ENCODE measurements at regions not wholly inside any gene's neighbourhood (a gene's known extent, or its start where the extent isn't known, plus 50 kb on each side); places are given as distances from the start of the nearest gene placed in this dataset.
"Not testable (repeated sequence)": the region's sequence is repeated elsewhere in the genome, so short reads cannot be mapped to it uniquely, and the experiment has no call there.

DNA sequence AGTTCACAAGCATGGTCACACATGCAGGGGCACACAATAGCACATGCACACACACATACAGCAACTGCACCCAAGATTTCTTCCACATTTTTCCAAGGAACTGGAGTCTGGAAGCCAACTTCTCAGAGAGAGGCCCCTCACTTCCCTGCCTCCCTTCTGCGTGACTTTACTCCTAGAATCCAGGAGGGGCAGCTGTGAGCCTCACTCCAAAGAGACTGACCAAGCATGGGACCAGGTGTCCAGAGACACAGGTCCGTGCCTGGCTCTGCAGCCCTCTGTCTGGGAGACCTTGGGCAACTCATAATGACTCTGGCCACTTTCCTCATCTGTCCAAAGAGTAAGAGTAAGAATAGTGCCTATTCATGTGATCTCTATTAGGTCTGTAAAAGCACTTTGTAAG, 104.7 kb upstream of the TMEM132E start:
- 40 to 61% (median 43%) methylated on average over 2 of the region's 2 CpGs for WGBS, 3 donors
- no peak for TF ChIP-seq EP300 (IDR thresholded peaks at IDR 0.05)
- TF ChIP-seq, protein P1, sequence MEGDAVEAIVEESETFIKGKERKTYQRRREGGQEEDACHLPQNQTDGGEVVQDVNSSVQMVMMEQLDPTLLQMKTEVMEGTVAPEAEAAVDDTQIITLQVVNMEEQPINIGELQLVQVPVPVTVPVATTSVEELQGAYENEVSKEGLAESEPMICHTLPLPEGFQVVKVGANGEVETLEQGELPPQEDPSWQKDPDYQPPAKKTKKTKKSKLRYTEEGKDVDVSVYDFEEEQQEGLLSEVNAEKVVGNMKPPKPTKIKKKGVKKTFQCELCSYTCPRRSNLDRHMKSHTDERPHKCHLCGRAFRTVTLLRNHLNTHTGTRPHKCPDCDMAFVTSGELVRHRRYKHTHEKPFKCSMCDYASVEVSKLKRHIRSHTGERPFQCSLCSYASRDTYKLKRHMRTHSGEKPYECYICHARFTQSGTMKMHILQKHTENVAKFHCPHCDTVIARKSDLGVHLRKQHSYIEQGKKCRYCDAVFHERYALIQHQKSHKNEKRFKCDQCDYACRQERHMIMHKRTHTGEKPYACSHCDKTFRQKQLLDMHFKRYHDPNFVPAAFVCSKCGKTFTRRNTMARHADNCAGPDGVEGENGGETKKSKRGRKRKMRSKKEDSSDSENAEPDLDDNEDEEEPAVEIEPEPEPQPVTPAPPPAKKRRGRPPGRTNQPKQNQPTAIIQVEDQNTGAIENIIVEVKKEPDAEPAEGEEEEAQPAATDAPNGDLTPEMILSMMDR (IDR thresholded peaks at IDR 0.05) = no peak
- TF ChIP-seq POLR2A (IDR thresholded peaks at IDR 0.05) = no peak
- Histone ChIP-seq H3K4me1 (ENCODE audit: insufficient read depth) (no peaks in the 10 kb centered on the region), H3K9me3 (no peaks in the 10 kb centered on the region), H3K27ac (no peak overlapping the region), H3K36me3 (no peaks in the 10 kb centered on the region), H3K27me3 (no peaks in the 10 kb centered on the region), H3K4me3 (no peak overlapping the region)
- intact Hi-C loops (cut with DNase I) = no loop called here
- no peak for DNase-seq

- H3K4me3 ChIP-seq = no peak overlapping the region
- H3K27ac ChIP-seq = no peak overlapping the region
- H3K4me1 ChIP-seq (ENCODE audit: insufficient read depth) = no peaks in the 10 kb centered on the region
- no peaks in the 10 kb centered on the region for H3K27me3 ChIP-seq
- intact Hi-C loops (cut with DNase I) = no loop called here
- TF ChIP-seq POLR2A (IDR thresholded peaks at IDR 0.05) (no peak), EP300 (IDR thresholded peaks at IDR 0.05) (no peak)
- TF ChIP-seq, protein P1 (IDR thresholded peaks at IDR 0.05) = no peak
- WGBS, 3 donors = 74 to 83% (median 77%) methylated on average over 1 of the region's 1 CpG
- no peak for DNase-seq
- no peaks in the 10 kb centered on the region for H3K9me3 ChIP-seq
- no peaks in the 10 kb centered on the region for H3K36me3 ChIP-seq
These were observed 107.0 kb upstream of the TMEM132E start for GRCh38 chr17:34472363-34472762.

GRCh38 chr17:34471278-34471677, 108.1 kb upstream of the TMEM132E start:
- H3K27me3 ChIP-seq; intact Hi-C loops (cut with DNase I); H3K27ac ChIP-seq; H3K4me3 ChIP-seq; DNase-seq; H3K36me3 ChIP-seq; H3K9me3 ChIP-seq; H3K4me1 ChIP-seq (ENCODE audit: insufficient read depth): not testable (repeated sequence)
- 49 to 61% (median 49%) methylated on average over 4 of the region's 4 CpGs for WGBS, 3 donors

DNA sequence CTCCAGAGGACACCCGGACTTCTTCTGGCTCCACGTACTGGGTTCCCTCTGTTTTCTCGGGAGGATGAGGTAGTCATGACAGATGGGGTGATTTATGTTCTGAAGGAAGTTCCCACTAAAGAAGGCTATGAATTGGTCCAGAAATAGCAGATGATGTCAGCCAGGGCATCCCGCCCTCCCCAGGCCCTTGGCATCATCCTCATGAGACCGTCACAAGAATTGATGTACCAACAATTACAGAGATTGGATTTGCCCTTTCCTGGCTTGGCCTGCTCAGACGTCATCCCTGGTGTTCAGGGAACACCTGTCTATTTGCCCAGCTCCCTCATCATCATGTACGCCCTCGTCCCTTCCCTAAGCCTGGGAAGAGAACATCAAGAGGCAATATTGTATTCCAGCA, 102.8 kb upstream of the CCL1 start:
- Histone ChIP-seq H3K27ac (no peak overlapping the region), H3K36me3 (no peaks in the 10 kb centered on the region), H3K9me3 (no peaks in the 10 kb centered on the region), H3K4me1 (ENCODE audit: insufficient read depth) (no peaks in the 10 kb centered on the region), H3K27me3 (no peaks in the 10 kb centered on the region), H3K4me3 (no peak overlapping the region)
- intact Hi-C loops (cut with DNase I) = no loop called here
- DNase-seq = no peak
- 44 to 47% (median 44%) methylated on average over 8 of the region's 8 CpGs for WGBS, 3 donors
- no peak for TF ChIP-seq EP300 (IDR thresholded peaks at IDR 0.05)
- TF ChIP-seq, protein P1 (IDR thresholded peaks at IDR 0.05) = no peak
- TF ChIP-seq POLR2A (IDR thresholded peaks at IDR 0.05) = no peak

DNA sequence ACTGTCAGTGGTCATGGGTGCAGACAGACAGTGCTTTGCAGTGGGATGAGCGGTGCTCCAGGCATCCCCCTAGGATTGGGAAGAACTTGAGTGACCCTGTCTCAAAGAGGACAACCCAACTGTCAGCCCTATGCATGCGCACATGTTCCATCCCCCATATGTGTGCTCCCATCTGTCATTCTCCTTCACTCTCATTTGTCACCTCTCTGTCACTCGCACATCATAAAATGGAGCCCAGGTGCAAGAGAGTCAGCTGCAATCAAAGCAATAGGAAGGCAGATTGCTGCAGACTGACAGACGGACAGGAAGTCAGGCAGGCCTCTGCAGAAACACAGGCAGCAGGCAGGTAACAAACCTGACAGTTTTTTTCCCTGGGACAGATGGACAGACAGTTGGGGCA, 101.8 kb upstream of the CCL1 start:
- DNase-seq = no peak
- Histone ChIP-seq H3K4me3 (no peak overlapping the region), H3K36me3 (no peaks in the 10 kb centered on the region), H3K27me3 (no peaks in the 10 kb centered on the region), H3K9me3 (no peaks in the 10 kb centered on the region), H3K27ac (no peak overlapping the region), H3K4me1 (ENCODE audit: insufficient read depth) (no peaks in the 10 kb centered on the region)
- 73 to 85% (median 74%) methylated on average over 4 of the region's 4 CpGs for WGBS, 3 donors
- intact Hi-C loops (cut with DNase I) = no loop called here
- TF ChIP-seq, protein P1 (IDR thresholded peaks at IDR 0.05) = no peak
- TF ChIP-seq EP300 (IDR thresholded peaks at IDR 0.05) (no peak), POLR2A (IDR thresholded peaks at IDR 0.05) (no peak)
